Transverse colon (tissue), 3 donors: ENCODE measurements at regions not wholly inside any gene's neighbourhood (a gene's known extent, or its start where the extent isn't known, plus 50 kb on each side); places are given as distances from the start of the nearest gene placed in this dataset.

Experiments used
- CTCF ChIP-seq, 5 experiments: fragments of 200-600 bp in 3 of 5; fragments of 450-650 bp in 2 of 5; sonication (generic) in 3 of 5; IDR thresholded peaks; 1 replicate in 2 of 5; 2 replicates in 3 of 5; pipeline ENCODE4 v1.5.1; 2016 to 2017; ENCODE audit warnings: antibody characterized with exemption in 5 of 5, inconsistent platforms in 3 of 5, mild to moderate bottlenecking in 2 of 5, moderate library complexity in 1 of 5
- EP300 ChIP-seq: sonication (generic); formaldehyde crosslinking; IDR thresholded peaks from one replicate; pipeline ENCODE4 v1.6.1; 2017; ENCODE audit warnings: antibody characterized with exemption, low read depth
- POLR2A ChIP-seq: fragments of 450-650 bp; IDR thresholded peaks from one replicate; pipeline ENCODE4 v1.6.1; 2016; ENCODE audit warnings: antibody characterized with exemption, mild to moderate bottlenecking, moderate library complexity

GRCh38 chr4:3611778-3612177, 79.6 kb upstream of the LRPAP1 start:
- TF ChIP-seq CTCF (IDR thresholded peaks at IDR 0.05) (no peak), POLR2A (no peak), EP300 (no peak)
